Ovary (tissue), 3 donors: ENCODE measurements at regions not wholly inside any gene's neighbourhood (a gene's known extent, or its start where the extent isn't known, plus 50 kb on each side); places are given as distances from the start of the nearest gene placed in this dataset.

Source experiments
- EP300 ChIP-seq: sonication (generic); formaldehyde crosslinking; IDR thresholded peaks from one replicate; pipeline ENCODE4 v1.6.1; 2017; ENCODE audit warnings: antibody characterized with exemption
- POLR2A ChIP-seq: fragments of 450-650 bp; IDR thresholded peaks from one replicate; pipeline ENCODE4 v1.6.1; 2017; ENCODE audit warnings: antibody characterized with exemption, mild to moderate bottlenecking, moderate library complexity
- TF ChIP-seq, protein P1 (sequence below), 3 donors: fragments of 450-650 bp in 2 of 3; fragments of 200-600 bp in 1 of 3; IDR thresholded peaks; one replicate each; pipeline versions ENCODE4 v1.5.1 to v1.8.0; 2016 to 2022; ENCODE audit warnings: antibody characterized with exemption in 3 of 3, mild to moderate bottlenecking in 1 of 3
- donor health status: DM: no; HTN: no; CAD: no.

DNA sequence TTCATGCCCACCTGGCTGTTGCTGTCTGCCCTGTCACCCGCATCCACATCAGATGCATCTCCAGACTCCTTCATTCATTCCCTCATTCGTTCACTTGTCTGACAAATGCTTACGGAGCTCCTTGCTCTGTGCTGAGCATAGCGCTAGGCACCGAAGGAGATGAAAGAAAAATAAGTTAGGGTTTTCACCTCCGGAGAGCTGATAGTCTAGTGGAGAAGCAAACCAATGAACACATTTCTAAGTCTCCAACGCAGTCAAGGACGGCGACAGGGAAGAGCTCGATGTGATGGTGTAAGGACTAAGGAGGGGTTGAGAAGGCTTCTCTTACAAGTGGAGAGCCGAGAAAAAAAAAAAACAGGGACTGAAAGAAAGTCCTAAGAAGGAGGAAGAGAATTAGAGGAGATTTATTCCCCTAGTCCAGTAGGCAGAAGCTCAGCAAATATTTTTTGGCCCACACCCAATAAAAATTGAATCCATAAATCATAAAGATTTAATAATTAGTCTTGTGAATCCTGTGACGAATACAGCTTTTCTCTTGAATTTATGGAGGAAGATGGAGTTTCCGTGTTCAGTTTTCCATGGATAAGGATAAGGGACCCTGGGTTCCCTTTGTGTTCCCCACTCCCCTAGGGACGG lies 127.2 kb upstream of the DLG1 start:
- TF ChIP-seq POLR2A (no peak), EP300 (no peak)
- TF ChIP-seq, protein P1, sequence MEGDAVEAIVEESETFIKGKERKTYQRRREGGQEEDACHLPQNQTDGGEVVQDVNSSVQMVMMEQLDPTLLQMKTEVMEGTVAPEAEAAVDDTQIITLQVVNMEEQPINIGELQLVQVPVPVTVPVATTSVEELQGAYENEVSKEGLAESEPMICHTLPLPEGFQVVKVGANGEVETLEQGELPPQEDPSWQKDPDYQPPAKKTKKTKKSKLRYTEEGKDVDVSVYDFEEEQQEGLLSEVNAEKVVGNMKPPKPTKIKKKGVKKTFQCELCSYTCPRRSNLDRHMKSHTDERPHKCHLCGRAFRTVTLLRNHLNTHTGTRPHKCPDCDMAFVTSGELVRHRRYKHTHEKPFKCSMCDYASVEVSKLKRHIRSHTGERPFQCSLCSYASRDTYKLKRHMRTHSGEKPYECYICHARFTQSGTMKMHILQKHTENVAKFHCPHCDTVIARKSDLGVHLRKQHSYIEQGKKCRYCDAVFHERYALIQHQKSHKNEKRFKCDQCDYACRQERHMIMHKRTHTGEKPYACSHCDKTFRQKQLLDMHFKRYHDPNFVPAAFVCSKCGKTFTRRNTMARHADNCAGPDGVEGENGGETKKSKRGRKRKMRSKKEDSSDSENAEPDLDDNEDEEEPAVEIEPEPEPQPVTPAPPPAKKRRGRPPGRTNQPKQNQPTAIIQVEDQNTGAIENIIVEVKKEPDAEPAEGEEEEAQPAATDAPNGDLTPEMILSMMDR (IDR thresholded peaks at IDR 0.05): no peak
